NCI-H1105 treated with DMSO at 0.1 percent for 48 hours (cell line): ENCODE measurements at regions not wholly inside any gene's neighbourhood (a gene's known extent, or its start where the extent isn't known, plus 50 kb on each side); places are given as distances from the start of the nearest gene placed in this dataset.
A peak's percentile ranks its signal among the peaks of the same experiment; 100 is the strongest.

Experiments used
- DNase-seq: peaks from one replicate; lab custom pipeline; 2025; lab: John Stamatoyannopoulos, UW

DNA sequence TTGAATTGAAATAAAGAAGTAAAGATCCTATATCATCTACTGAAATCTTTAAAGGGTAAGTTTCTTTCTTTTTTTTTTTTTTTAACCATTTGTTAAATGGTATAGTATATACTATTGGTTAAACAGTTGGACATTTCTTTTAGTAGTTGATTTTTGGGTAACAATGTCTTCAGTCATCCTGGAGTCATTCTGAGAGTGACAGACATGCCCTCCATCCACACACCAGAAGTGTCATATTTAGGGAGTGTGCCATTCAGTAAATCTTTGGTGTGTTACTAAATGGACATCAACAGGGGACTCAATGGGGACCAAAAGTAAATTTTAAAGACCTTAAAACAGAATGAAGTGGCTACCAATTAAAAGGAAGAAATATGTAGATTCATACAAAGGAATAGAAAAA lies 50.8 kb upstream of the SLC39A10 start:
- DNase-seq: no peak

GRCh38 chr2:195604706-195605105 lies 52.3 kb upstream of the SLC39A10 start:
- DNase-seq: no peak

- no peak for DNase-seq
Measured at GRCh38 chr2:195603998-195604397, 53.0 kb upstream of the SLC39A10 start.

GRCh38 chr2:195603408-195603807 lies 53.6 kb upstream of the SLC39A10 start:
- no peak for DNase-seq

DNA sequence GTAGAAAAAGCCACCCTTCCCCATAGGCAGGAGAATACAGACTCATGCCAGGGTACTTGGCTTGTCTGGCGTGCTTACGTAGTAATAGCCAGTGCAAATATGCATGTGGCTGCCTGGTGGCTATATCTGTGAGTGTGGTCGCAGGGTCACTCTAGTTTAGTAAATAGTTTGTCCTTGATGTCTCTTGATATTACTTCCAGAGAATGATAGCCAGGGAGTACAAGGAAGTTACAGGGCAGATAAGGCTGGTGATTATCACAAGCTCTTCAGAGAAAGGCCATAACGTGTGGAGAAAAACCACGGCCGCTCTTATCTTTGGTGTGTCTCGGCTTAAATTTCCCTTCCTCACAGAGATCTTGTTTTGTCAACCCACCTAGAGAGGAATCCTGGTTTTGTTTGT lies 54.3 kb upstream of the SLC39A10 start:
- no peak for DNase-seq

- no peak for DNase-seq
Measured at GRCh38 chr2:195601361-195601760, 55.7 kb upstream of the SLC39A10 start.

- DNase-seq: no peak
Measured at GRCh38 chr2:195600778-195601177, 56.2 kb upstream of the SLC39A10 start.

GRCh38 chr2:195596840-195597239 lies 60.2 kb upstream of the SLC39A10 start:
- no peak for DNase-seq

DNA sequence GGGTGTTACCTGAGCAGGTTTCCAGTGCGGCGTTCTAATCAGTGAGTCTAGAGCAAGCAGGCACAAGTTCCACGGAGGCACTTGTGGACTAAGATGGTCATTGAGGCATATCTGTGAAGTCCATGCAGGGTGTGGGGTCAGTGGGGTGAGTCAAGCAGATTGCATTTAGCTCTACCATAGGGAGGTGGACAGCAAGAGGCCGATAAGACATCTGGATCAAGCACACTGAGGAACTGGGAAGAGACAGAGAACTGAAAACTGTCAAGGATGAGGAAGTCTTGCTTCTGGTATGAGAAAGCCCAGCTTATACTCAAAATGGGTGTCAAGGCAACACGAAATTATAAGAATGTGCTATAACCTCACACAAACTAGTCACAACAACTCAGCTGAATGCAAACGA lies 61.2 kb upstream of the SLC39A10 start:
- DNase-seq: no peak

GRCh38 chr2:195594919-195595694 lies 61.9 kb upstream of the SLC39A10 start:
- DNase-seq: no peak

DNA sequence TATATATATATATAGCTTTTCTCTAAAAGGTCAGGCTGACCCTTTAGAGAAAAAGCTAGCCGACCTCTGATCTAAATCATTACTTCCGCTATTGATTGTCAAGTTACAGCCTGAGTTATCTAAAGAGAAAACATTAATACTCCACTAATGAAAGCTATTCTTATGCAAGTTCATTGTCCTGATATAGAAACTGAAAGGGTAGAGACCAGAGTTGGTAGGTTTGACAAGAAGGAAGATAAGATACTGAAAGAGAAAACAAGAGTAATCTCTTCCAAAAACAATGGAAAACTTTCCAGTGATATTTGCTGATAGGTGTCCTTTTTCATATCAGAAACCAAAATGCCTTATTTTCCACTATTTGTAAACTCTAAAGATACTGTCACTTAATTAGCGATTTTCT lies 62.8 kb upstream of the SLC39A10 start:
- DNase-seq: no peak

GRCh38 chr2:195592105-195592504 lies 64.9 kb upstream of the SLC39A10 start:
- DNase-seq: no peak

DNA sequence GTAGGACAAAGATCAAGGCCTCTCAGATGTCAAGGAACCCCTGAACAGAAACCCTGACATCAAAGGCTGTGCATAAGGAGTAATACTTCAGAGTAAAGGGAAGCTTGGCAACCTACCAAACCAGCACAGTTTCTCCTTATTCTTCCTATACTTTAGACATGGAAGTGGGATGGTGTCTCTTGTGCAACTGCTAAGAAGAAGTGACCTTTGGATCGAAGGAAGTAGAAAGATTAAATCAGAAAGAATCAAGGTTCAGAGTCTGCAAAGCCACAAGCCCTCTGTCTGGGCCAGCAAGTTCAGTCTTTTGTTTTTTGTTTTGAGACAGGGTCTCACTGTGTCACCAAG lies 66.2 kb upstream of the SLC39A10 start:
- DNase-seq: no peak

- DNase-seq: no peak
Measured at GRCh38 chr2:195590199-195590860, 66.7 kb upstream of the SLC39A10 start.

- no peak for DNase-seq
Measured at GRCh38 chr2:195587966-195588365, 69.1 kb upstream of the SLC39A10 start.

GRCh38 chr2:195586062-195586714 lies 70.8 kb upstream of the SLC39A10 start:
- DNase-seq: peak; percentile 26

DNA sequence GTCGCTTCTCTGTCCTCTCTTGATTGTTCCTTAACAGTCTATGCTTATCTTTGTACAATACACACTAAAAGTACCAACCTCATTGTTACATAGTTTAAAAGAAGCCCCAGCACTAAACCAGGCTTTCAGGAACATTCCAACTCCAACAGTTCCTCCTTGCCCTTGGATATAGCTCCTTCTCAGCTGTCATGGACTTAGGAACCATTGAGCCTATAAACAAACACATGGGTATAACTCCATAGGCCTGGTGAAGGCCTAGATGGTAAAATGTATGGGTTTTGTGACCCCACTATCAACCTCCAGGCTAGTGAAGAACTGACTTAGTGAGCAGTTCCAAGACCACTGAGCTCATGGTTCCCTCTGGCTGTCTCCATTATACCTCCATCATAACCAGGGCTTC lies 74.8 kb upstream of the SLC39A10 start:
- no peak for DNase-seq

DNA sequence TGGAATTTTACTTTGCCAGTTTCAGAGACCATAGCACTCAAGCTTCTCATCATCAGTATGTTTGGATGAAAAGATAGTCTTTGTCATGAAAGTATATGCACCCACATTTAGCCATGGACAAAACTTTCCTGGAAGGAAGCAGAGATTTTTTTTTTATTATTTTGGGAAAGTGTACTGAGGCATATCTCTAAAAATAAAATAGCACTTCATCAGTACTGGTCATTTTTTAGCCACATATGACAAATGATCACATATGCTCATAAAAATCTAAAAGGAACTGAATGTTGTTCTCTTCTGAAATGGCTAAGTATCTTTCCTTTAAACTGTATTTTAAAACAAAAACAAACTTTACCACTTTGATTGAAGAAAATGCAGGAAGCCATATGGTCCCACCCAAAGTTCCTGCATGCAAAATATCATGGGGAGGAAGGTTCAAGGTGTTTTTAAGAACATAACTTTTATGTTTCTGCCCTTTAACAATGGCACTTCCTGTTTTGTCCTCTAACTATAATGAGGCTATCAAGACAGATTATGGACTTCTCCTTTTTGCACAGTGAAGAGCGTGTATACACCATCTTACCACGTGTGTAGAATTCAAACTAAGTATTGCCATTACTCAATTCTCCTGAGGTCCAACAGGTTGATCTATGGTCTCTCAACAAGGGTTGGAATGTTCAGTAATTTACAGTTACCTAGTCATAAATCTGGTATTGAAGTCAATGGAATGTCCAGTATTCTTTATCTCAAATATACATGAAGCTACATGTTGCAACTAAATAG lies 77.1 kb upstream of the SLC39A10 start:
- DNase-seq: no peak

- peak; percentile 32 for DNase-seq
Measured at GRCh38 chr2:195575879-195576401, 81.1 kb upstream of the SLC39A10 start.

DNA sequence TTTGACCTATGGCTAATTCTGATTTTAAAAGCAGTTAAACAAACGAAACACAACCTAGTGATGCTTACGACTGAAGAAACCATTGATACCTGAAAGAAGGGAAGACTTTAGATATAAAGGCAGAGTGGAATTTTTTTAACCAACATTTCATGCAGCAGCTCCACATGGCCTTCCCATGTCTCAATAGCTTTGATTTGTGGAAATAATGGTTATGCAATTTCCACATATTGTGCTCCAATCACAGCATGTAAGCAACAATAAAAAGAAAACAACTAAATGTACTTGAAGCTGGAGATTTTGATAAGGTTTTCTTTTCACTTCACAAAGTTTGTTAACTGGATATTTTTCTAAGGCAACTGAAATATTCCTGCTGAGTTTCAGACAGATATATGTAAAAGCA lies 82.0 kb upstream of the SLC39A10 start:
- DNase-seq: no peak

DNA sequence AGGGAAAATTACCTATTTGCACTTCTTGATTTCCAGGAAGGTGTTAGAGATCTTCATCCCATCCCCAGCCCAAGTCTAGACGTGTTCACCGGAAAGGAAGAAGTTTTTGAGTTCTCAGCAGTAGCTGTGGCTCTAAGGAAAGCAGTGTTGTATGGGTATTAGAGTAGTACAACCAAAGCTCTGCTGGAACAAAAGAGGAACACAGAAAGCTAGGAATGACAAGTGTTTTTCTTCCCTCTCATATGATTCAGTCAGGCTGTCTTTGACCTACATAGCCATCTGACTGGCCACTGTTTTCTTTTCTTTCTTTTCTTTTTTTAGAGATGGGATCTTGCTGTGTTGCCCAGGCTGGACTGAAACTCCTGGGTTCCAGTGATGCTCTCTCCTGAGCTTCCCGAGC lies 82.7 kb upstream of the SLC39A10 start:
- DNase-seq: no peak
